NCI-H1092 treated with DMSO at 0.1 percent for 48 hours (cell line): ENCODE measurements at regions not wholly inside any gene's neighbourhood (a gene's known extent, or its start where the extent isn't known, plus 50 kb on each side); places are given as distances from the start of the nearest gene placed in this dataset.

Experiments
- DNase-seq: peaks from one replicate; lab custom pipeline; 2025; lab: John Stamatoyannopoulos, UW

DNA sequence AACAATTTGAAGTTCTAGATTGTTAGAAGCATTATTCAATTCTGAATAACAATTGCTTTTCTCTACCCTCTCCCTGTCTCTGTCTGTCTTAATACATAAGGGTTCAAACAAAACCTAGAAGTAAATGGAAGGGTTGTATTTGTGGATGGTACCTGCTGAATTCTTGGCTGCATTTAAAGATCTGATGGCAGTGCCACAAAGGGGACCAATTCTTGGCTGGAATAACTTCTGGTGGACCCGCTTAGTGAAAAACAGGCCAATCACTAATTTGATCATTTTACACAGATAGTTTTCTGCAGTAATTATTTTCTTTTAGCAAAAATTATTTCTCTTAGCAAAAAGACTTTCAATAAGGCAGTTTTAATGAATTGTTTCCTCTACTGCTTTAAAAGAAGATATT lies 353.5 kb downstream of the MYCN start:
- DNase-seq: no peak

DNA sequence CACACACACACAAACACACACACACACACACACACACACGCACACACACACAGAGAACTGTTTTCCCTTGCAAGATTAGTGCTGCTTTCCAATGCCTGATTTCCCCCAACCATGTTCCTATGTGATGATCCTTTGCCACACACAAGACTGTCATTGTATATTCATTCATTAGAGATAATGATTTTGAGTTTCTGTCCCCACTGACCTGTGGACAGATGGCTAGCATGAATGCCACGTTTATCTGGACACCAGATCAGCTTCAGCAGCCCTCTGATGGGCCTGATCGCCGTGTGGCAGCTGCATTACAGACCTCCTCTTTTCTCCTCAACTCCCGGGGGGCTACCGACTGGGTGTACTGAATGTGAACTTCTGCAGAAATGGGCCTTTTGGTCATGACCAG lies 353.0 kb downstream of the MYCN start:
- no peak for DNase-seq

DNA sequence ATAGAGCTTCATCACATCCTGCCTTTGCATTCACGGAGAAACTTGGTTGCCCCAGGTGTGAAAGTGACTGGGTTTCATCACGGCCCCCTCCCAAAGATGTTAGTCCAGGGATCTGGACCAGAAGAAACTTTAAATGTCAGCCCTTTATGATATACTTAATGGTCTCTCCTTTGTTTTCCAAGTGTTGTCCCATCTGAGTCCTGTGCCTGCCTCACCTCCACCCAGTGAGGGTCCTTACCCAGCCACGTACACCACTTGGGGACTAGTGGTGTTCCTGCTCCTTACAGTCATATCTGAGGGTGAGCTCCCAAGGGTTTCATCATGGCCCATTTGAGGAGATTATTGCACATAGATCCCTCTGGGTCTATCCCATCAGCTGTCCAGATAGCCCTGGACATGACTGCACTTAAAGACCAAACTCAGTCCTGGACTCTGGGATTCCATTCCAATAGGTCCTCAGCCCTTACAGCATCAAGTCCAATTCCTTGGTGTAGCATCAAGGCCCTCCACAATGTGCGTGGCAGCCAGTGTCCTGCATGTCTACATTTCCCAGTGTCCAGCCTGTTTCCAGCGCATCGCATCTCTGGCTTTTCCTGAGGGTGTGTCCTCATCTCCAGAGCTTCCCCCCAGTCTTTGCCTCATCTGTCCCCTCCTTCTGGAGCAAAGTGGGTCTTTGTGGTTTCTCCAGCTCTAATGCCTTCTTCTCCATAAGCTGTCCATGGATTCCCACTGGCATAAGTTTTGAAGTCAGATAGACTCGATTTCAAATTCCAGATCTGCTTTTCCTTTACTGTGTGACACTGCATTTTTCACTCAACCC lies 351.6 kb downstream of the MYCN start:
- no peak for DNase-seq

DNA sequence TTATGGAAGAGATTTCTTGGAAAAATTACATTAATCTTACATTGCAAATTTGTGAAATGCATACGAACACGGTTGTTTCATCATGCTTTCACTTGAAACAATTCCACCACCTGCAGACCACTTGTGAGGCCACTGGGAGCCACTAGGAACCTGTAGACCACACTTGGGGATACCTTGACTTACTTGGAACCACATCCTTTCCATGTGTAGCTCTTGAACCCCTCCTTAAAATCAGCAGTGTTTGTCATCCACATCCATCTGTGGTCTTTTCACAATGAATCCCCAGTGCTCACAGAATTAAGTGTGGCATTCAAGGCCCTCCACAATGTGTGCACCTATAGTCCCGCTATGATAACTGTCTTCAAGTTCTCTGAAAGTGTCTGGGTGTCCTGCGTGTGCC lies 350.9 kb downstream of the MYCN start:
- DNase-seq: no peak

DNA sequence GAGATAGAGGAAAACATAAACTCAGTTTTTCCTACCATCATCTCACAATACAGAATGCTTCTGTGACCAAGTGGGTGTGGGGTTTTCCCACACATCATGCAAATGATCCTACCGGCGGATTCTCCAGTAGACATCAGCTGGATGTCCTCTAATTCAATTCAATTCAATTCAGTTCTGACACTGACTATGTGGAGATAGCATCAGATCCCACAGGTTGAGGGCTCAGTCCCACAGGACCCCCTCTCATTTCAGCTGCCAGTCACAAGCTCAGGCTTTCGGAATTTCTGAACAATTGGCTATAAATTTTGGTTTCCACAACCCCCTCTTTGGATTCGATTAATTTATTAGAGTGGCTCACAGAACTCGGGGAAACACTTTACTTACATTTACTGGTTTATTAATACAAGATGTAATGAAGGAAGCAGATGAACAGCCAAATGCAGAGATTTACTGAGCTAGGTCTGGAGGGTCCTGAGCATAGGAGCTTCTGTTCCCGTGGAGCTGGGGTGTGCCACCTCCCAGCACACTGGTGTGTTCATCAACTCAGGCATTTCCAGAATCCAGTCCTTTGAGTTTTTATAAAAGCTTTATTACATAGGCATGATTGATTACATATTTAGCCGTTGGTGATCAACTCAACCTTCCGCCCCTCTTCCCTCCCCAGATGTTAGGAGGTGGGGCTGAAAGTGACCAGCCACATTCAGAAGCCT lies 350.1 kb downstream of the MYCN start:
- no peak for DNase-seq

DNA sequence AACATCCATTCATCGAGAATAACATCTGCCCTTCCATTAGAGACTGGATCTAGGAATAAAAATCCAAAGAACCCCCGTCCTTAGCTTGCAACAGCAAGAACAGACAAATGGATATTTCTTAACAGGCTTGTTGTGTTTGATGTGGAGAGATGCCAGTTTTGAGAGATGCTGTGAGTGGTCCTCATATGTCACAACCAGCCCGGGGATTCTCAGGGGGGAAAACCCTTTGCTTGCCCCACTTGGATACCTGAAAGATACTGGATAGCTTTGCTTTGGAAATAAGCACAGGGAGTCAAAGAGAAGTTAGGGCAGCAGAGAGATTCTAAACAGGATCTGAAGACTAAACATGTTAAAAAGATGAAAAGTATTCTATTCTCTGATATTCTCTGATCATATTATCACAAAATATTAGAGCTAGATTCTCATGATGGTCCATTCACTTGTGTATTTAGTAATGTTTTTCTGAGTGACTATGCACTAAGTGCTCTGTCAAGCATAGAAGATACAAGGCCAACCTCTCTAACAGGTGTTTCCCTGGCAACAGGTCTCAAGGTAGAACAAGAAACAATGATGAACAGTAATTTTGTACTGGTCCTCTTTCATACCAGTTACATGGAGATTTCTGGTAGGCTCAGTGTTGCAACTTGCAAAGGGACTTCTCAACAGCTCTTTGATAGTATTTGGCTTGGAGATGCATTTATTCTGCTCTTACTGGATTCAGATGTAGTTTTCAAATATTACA lies 348.2 kb downstream of the MYCN start:
- no peak for DNase-seq

DNA sequence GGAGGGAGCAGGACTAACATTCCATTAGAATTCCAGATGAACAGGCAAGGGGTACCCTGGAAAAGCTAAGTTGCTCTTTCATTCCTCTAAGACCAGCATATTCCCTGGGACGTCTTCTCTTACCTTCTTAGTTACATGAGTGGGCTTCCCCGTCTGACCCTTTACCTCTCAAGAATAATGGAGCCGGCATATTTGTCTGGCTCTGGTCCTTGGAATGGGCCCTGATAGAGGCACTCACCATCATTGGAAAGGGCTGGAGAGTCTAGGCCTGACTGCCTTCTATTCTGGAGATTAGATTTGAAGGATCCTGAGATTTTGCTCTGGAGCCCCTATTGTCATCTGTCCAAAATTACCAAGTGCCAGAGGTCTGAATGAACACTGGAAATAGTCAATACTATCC lies 347.5 kb downstream of the MYCN start:
- DNase-seq: no peak

DNA sequence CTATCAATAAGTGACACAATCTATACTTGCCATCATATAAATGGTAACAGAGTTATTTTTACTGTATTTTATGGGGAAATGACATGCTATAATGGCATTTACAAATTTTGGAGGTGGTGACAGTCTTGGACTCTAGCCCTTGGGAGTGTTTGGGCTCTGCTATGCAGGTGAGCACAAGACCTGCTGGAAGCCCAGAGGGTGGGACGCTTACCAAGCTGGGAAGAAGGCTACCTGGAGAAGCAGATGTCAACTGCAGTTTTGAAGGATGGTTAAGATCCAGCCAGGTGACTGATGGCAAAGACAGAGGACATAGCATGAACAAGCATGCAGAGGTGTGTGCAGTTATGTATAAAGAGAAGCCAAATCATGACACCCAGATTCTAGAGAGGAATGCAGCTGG lies 346.9 kb downstream of the MYCN start:
- DNase-seq: no peak

DNA sequence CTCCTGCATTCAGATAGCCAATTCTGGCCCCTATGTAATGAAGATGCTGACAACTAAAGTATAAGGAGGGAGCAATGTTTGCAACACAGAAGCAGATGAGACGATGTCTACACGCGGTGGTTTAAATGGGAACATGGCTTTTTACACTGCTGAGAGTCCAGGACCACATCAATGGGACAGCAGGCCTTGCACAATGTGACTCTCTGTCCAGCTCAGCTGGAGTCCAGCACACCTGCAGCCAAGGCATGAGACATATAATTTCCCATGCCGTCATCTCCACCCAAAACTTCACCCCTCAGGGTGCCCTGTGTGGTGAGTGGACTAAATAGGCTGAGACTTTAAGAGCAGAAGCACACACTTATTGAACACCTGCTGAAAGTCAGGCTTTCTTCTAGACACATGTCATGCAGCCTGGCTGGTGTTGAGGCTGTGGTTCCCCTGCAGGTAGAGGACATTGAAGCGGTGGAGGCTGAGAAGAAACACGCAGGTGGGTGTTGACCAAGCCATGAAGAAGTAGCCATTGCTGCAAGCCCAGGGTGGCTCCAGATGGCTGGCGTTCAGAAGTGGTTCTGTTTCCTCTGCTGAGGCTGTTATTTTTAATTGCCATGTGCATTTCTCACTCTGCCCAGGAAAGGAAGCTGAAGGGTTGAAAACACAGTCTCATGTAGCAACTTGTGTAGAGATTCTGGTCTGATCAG lies 345.6 kb downstream of the MYCN start:
- DNase-seq: no peak

DNA sequence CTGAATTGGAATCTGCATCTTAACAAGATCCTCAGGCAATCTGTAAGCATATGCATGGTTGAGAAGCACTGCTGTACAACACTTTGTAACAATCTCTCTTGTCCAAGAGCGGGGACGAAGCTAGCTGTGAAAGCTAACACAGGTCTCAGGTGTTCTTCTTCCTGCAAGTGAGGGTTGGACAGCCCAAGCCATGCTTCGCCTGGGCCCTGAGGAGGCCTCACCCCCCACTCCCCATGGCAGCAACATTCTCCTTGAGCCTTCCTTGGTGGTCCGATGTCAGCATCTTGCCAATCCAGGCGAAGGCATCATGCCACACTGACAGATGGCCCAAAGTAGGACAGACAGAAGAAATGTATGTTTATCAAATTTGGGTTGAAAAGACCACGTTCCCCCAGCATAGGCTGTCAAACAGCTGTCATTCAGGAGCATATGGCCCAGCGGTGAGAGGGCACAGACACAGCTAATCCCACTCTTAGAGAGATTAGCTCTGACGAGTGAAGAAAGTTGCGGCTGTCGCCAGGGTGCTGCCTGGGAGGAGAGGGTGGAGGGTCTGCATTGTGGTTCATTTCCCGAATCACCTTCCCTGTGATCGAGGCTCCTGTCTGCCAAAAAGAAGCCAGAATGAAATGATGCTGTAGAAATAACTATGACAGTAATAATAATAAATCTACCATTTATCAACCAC lies 344.7 kb downstream of the MYCN start:
- DNase-seq: no peak

DNA sequence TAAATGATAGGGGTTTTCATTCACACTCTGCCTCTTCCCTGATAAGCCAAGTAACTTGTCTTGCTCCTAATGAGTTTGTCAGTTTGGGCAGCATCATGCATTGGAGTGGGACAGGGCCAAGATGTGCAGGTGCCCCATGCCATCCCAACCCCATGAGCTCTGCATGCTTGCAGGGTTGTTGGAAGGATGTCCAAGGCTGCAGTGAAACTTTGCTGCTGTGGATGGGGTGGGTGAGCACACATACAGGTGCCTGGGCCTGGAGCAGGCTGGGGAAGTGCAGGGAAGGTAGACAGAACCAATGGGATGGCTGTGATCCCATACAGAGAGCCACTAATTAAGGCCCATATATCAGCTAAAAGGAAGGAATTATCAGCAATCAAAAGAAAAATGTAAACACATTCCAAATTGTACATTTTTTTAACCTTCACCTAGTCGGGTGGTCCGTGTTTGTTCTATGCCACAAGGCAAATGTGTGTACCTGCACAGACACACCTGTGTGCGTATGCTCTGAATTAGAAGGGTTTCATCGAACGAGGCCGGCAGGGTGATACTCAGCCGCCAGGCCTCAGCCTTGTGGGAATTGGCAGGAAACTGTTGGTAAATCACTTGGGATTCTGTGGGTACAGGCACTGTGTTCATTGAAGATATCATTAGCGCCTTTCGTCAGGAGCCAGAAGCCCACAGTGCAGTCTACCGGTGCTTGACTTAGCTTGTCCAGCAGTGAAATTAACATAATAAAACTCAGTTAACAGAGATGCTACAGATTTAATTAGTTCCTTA lies 342.9 kb downstream of the MYCN start:
- DNase-seq: no peak

DNA sequence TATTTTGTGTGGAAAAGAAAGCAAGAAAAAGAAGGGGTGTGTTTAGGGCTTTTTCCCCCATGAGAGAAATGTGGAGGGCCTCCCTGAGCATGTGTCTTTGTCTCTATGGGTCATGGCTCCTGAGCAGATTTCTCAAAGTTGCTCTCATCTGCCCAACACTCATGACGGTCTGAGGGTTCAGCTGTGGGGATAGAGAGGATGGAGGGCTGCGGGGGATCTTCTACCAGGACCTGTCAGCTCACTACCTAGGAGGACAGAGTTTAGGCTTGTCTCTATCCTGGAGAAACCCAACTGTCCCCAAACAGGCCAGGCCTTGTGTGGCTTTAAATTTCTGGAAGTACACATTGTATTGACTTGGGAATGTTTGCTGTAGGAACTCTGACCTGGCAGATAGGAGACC lies 342.2 kb downstream of the MYCN start:
- DNase-seq: no peak

DNA sequence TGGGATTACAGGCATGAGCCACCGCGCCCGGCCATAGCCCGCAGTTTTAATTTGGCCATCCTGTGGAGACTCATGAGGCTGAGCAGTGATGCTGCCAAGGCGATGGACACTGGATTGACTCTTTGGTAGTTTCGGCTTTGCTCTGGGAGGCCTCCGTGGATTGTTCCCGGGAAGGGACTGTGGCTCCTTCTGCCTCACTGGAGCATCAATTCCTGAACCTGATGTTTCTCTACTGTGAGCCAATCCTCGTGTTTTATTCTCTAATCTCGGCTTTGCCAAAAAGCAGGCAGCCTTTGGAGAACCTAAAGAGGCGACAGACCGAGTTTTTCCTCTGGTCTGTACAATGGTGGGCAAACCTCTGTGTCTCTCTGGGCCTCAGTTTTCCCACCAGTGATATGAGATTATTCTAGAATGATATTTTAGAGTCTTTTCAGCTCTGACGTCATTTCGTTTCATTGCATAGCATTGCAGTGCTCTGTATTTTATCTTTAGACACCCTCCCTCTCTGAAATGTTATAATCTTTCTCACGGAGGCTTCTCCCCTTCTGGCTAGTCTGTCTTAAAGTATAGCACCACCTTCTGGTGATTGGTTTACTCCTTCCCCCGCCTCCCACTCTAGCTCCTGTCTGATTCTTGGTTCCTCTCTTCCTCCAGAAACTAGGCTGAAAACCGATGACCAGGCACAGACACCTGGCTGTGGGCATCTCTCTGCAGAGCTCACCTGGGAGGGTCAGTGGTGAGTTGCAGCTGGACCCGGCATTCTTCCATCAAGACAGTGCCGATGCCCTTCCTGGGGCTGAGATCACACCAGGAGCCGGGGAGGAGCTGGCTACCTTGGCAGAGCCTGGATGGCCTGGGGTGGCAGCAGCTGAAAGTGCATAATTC lies 341.3 kb downstream of the MYCN start:
- peak; percentile 15 for DNase-seq

DNA sequence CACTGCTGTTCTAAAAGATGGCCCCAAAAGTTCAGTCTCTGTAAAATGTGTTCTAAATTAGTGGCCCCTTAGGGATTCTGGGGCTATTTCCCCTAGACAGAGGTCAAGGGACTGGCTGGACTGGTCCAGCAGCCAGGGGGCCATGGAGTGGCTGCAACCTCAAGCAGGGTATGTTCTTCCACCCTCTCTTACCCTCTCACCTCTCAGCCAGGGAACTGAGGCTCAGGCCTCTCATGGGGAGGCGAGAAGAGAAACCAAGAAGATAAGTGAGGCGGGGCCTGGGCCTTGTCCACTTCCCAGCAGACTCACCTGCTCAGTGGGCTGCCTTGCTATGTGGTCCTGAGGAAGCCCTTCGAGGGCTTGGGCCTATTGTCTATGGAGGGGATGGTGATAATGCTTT lies 339.7 kb downstream of the MYCN start:
- DNase-seq: no peak

DNA sequence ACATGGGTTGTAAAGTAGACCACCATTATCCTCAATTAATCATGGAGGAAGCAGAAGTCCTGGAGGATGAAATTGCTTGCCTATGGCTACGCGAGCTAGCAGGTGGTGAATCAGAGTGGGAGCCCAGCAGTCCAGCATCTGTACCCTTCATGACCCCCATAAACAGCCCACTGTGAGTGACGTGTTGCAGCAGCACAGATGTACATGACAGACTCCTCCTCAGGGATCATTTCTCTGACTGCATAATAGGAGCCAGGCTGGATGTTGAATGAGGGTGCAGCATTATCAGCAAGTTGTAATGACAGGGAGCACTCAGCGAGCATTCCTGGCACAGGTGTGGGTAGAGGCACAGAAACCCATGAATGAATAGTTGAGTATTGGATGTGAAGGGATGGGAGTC lies 339.3 kb downstream of the MYCN start:
- no peak for DNase-seq

DNA sequence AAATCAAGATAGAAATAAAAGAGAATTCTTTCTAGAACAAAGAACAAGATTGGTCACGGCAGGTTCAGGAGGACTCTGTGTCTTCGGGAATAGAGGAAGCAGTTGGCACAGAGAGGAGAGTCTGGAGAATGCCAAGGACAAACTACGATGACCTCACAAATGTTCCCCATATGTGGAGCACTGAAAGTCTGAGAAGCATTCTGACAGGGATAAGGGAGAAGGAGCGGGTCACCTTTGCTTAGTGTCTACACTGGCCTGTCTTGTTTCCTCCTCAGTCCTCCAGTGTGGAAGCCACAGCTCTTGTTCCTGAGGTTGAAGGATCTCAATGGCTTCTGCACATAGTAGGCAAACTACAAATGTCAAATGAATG lies 338.8 kb downstream of the MYCN start:
- no peak for DNase-seq

DNA sequence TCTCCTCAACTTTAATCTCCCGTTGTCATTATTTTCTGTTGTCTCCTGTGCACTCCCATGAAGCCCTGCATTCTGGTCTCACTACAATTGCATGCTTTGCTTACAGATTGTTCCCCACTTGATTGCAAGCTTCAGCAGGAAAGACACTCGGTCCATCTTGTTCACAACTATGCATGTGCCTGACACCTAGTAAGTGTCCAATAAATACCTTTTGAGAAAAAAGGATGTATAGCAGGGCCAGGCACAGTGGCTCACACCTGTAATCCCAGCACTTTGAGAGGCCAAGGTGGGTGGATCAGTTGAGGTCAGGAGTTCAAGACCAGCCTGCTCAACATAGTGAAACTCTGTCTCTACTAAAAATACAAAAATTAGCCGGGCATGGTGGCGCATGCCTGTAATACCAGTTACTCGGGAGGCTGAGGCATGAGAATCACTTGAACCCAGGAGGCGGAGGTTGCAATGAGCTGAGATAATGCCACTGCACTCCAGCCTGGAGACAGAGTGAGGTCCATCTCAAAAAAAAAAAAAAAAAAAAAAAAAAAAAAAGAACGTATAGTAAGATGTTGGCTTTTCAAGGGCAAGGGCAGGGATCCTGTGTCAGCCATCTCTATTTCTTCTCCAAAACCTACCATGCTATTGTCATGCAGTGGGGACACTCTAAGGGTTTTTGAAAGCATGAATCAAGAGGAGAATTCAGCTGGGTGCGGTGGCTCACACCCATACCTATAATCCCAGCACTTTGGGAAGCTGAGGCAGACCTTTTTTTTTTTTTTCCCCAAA lies 338.3 kb downstream of the MYCN start:
- DNase-seq: no peak

DNA sequence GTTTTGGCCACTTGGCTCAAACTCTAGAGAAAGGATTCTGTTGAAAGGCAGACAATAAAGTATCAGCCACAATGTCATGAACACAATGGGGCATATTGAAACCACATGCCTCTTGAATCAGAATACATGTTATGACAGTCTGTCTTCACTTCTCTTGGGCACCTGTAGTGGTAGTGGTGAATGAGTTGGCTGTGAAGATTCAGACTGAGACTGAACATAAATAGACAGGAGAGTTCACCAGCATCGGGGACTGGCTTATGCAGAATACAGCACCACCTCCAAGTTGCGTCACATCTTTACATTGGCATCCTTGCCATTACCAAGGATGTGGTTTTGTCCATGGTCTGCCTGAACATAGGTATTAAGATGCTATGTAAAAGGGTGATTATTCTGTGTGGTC lies 336.8 kb downstream of the MYCN start:
- no peak for DNase-seq

DNA sequence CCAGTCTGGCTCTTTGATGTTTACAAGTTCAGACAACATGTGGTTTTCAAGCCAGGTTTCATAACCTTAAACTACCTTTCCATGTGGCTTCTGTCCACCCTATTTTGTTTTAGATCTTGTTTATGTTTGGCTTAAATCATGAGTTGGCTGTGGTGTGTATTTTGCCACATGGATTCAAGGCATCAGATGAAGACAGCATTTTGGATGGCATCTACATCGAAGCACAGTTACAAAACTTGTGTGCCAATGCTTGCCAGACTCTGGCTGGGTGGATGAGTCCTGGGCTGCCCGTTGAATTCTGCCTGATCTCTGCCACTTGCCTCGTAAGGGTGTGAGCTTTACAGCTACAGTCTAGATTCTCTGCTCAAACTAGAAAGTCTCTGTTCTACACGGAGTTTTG lies 335.3 kb downstream of the MYCN start:
- no peak for DNase-seq
